HG03571 (cell line): ENCODE measurements at regions not wholly inside any gene's neighbourhood (a gene's known extent, or its start where the extent isn't known, plus 50 kb on each side); places are given as distances from the start of the nearest gene placed in this dataset.
"Not testable (repeated sequence)": the region's sequence is repeated elsewhere in the genome, so short reads cannot be mapped to it uniquely, and the experiment has no call there.

Experiments
- ATAC-seq: cut with Tn5 transposase; IDR thresholded peaks from one replicate; pipeline ENCODE4 v1.9.1; 2021; ENCODE audit not compliant: unreplicated experiment

- ATAC-seq = no peak
These were observed 201.3 kb downstream of the AKAP7 start for GRCh38 chr6:131336596-131336995.

- not testable (repeated sequence) for ATAC-seq
These were observed 211.6 kb downstream of the AKAP7 start for GRCh38 chr6:131346896-131347295.

GRCh38 chr6:131348572-131348971, 213.3 kb downstream of the AKAP7 start:
- no peak for ATAC-seq

GRCh38 chr6:131349199-131349598, 213.9 kb downstream of the AKAP7 start:
- no peak for ATAC-seq

GRCh38 chr6:131353106-131353505, 217.8 kb downstream of the AKAP7 start:
- no peak for ATAC-seq

- no peak for ATAC-seq
These were observed 218.6 kb downstream of the AKAP7 start for GRCh38 chr6:131353876-131354275.

GRCh38 chr6:131354356-131354755, 218.7 kb upstream of the ARG1 start:
- no peak for ATAC-seq

GRCh38 chr6:131356161-131356560, 216.9 kb upstream of the ARG1 start:
- ATAC-seq = no peak

- no peak for ATAC-seq
These were observed 215.5 kb upstream of the ARG1 start for GRCh38 chr6:131357501-131357900.

- no peak for ATAC-seq
These were observed 211.0 kb upstream of the ARG1 start for GRCh38 chr6:131362070-131362469.

GRCh38 chr6:131362696-131363095, 210.3 kb upstream of the ARG1 start:
- no peak for ATAC-seq

GRCh38 chr6:131363947-131364834, 208.8 kb upstream of the ARG1 start:
- ATAC-seq = no peak

GRCh38 chr6:131366223-131366622, 206.8 kb upstream of the ARG1 start:
- no peak for ATAC-seq

- ATAC-seq = no peak
These were observed 205.7 kb upstream of the ARG1 start for GRCh38 chr6:131367206-131367873.

GRCh38 chr6:131368198-131368911, 204.7 kb upstream of the ARG1 start:
- peak; percentile 78 for ATAC-seq

- ATAC-seq = no peak
These were observed 200.5 kb upstream of the ARG1 start for GRCh38 chr6:131372535-131372934.

GRCh38 chr6:131377112-131377705, 195.8 kb upstream of the ARG1 start:
- no peak for ATAC-seq

- no peak for ATAC-seq
These were observed 194.2 kb upstream of the ARG1 start for GRCh38 chr6:131378874-131379273.

- ATAC-seq = no peak
These were observed 193.1 kb upstream of the ARG1 start for GRCh38 chr6:131379948-131380347.

GRCh38 chr6:131381052-131381708, 191.8 kb upstream of the ARG1 start:
- no peak for ATAC-seq

- ATAC-seq = no peak
These were observed 191.3 kb upstream of the ARG1 start for GRCh38 chr6:131381709-131382093.
